ENCODE measurements at regions not wholly inside any gene's neighbourhood (a gene's known extent, or its start where the extent isn't known, plus 50 kb on each side); places are given as distances from the start of the nearest gene placed in this dataset.

DNA sequence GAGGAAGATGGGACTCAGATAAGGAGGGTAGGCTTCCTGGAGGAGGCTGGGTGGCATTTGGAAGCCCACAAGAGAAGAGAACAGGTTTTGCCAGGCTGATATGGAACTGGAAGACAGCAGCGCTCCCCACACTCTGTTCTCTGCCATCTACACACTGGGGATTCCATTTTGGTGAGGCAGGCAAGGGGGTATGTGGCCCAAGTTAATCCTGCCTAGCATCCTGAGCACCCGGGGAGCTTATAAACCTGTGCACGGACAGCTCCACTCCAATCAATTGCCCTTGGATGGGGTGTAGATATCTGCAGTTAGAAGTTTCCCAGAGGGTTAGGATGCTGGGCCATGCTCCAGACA lies 158.8 kb downstream of the MACROH2A1 start:
- in situ Hi-C loops (cut with MboI; ENCODE audit: low sequenced_read_pairs, unreplicated experiment): no loop called here
- DNase-seq (ENCODE audit: low spot score): no peak
- TF ChIP-seq, protein P1, sequence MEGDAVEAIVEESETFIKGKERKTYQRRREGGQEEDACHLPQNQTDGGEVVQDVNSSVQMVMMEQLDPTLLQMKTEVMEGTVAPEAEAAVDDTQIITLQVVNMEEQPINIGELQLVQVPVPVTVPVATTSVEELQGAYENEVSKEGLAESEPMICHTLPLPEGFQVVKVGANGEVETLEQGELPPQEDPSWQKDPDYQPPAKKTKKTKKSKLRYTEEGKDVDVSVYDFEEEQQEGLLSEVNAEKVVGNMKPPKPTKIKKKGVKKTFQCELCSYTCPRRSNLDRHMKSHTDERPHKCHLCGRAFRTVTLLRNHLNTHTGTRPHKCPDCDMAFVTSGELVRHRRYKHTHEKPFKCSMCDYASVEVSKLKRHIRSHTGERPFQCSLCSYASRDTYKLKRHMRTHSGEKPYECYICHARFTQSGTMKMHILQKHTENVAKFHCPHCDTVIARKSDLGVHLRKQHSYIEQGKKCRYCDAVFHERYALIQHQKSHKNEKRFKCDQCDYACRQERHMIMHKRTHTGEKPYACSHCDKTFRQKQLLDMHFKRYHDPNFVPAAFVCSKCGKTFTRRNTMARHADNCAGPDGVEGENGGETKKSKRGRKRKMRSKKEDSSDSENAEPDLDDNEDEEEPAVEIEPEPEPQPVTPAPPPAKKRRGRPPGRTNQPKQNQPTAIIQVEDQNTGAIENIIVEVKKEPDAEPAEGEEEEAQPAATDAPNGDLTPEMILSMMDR (IDR thresholded peaks at IDR 0.05; ENCODE audit: borderline replicate concordance, control extremely low read depth, extremely low read depth, insufficient read depth, missing control alignments): no peak

DNA sequence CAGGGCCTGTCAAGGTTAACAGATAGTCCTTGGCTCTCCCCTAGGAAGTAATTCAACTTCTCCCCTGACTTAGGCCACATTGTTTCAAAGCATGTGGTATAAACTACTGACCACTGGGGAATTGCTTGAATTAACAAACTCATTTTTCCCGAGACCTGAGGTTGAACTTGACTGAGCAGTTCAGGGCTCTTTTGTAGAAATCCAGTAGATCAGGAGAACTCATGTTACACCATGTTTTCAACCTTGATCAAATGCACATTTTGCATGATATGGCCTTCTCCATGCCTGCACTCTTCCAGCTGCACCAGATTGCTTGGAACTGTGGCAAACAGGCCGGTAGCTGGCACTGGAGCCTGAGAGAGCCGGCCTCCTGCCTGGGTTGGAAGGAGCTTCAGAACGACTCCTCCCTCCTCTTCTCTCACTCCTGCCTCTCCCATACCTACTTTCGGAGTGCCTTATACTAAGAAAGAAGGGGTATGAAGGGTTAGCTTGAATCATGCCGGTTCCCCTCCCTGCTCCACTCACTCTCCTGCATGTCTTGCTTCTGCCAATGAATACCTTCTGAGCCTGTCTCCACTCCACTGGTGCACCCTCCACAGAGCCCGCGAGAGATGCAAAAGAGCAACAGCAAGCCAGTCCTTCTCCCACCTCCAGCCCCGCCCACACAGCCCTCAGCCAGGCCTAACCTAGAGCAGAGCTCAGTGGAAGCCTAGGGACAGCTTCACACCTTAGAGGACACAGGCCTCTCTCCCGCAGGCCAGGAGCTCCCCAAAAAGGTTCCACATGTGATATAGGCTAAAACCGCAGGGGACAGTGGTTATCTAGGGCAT lies 159.4 kb downstream of the MACROH2A1 start:
- in situ Hi-C loops (cut with MboI; ENCODE audit: low sequenced_read_pairs, unreplicated experiment): no loop called here
- DNase-seq (ENCODE audit: low spot score): no peak
- TF ChIP-seq, protein P1 (IDR thresholded peaks at IDR 0.05; ENCODE audit: borderline replicate concordance, control extremely low read depth, extremely low read depth, insufficient read depth, missing control alignments): no peak

DNA sequence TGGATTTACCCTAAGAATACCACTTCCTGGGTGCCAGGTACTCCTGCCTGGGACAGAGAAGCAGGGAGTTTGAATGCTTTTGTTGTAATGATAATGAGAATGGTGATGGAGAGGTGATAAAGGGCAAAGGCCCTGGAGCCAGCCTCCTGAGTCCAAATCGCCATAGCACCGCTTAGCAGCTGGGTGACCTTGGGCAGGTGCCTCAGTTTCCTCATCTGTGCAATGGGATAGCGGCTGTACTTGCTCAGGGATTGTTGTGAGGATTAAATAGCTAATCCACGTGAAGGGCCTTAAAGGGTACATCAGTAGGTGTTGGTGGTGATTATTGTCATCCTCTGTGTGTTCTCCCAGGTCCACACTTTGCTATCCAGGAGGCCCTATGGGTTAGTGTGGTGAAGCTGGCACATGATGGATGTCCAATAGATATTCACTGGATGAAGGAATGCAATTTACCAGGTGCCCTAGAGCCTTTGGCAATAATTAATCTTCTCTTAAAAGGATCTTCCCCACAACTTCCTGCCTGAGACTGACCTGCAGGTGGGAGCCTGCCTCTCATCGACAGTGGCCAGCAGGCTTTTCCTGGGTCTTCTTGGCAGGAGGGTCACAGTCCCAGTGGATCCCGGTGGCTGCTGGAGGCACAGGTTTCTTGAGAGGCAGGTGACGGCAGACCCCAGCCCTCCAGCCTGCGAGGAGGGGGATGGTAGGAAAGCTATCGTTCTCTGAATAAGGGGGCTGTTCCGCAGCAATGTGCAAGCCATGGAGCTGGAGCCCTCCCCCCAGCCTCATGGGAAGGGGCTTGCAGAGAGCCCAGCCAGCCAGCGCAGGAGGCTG lies 160.2 kb downstream of the MACROH2A1 start:
- TF ChIP-seq, protein P1 (IDR thresholded peaks at IDR 0.05; ENCODE audit: borderline replicate concordance, control extremely low read depth, extremely low read depth, insufficient read depth, missing control alignments): no peak
- no peak for DNase-seq (ENCODE audit: low spot score)
- in situ Hi-C loops (cut with MboI; ENCODE audit: low sequenced_read_pairs, unreplicated experiment): no loop called here

DNA sequence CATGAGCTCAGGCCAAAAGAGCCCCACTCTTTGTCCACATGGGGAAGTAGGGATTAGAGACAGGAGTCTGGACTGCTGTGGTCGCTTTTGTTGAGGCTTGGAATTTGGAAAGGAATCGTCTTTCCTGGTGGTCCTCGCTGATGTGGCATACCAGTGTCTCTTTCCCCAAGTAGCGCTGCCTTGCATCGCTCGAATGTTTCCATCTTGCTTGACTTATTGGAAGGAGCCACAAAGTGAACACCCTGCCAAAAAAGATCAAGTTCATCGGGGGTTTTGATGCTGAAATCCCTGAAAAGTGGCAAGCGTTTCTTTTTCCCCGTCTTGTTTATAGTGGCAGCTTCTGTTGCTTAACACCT lies 161.3 kb downstream of the MACROH2A1 start:
- in situ Hi-C loops (cut with MboI; ENCODE audit: low sequenced_read_pairs, unreplicated experiment): no loop called here

DNA sequence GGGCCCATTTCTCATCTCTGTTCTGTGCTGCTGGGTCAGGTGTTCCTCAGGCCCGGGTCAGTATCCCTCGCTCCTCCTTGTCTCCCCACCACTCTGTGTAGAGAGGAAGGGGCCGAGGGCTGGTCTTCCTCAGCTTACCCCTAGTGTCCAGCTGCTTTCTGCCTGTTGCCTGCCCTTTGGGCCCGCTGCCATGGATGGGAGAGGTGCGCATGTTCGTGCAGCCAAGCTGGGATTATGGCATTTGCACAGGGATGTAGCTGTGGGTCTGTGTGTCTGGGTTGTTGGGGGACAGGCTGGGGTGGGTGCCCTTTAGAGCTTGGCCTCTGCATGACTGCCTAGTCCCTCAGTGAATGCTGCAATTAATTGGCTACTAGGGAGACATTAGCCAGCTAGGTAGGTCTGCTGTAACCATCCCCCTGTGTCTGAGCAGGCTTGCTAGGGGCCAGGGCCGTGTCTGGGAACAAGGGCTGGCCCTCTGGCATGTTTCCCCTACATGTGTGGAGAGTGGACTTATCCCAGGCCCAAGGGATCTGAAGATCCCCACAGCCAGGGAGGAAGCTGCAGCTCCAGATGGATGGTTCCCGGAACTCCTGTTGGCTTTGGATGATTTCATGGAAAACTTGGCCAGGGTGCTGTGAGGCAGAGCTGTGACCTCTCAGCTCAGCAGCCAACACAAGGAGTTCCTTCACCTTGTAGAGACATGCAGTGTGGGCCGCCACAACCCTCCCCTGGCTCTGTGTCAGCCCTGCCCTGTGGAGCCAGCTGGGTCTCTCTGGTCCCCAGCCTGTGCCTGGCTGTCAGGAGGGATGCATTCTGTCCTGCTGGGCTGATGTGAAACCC lies 161.9 kb downstream of the MACROH2A1 start:
- TF ChIP-seq, protein P1 (IDR thresholded peaks at IDR 0.05; ENCODE audit: borderline replicate concordance, control extremely low read depth, extremely low read depth, insufficient read depth, missing control alignments): no peak

More for the DNA sequence above, 161.3 kb downstream of the MACROH2A1 start:
- no peak for DNase-seq (ENCODE audit: low spot score)
- TF ChIP-seq, protein P1 (IDR thresholded peaks at IDR 0.05; ENCODE audit: borderline replicate concordance, control extremely low read depth, extremely low read depth, insufficient read depth, missing control alignments): no peak

More for the DNA sequence above, 161.9 kb downstream of the MACROH2A1 start:
- in situ Hi-C loops (cut with MboI; ENCODE audit: low sequenced_read_pairs, unreplicated experiment): no loop called here
- no peak for DNase-seq (ENCODE audit: low spot score)
